Activated CD4-positive, CD25-positive, alpha-beta regulatory T cell treated with anti-CD3 and anti-CD28 coated beads, Interleukin-2, amount 50 U/mL, for 16 hours (primary cell): ENCODE measurements at regions not wholly inside any gene's neighbourhood (a gene's known extent, or its start where the extent isn't known, plus 50 kb on each side); places are given as distances from the start of the nearest gene placed in this dataset.

Experiments
- DNase-seq: peaks from one replicate; pipeline ENCODE4 v3.0.0-alpha.2; 2020; ENCODE audit warnings: low read depth, low spot score

GRCh38 chr16:72511171-72511570 is 339.2 kb upstream of the PMFBP1 start:
- DNase-seq = no peak

DNA sequence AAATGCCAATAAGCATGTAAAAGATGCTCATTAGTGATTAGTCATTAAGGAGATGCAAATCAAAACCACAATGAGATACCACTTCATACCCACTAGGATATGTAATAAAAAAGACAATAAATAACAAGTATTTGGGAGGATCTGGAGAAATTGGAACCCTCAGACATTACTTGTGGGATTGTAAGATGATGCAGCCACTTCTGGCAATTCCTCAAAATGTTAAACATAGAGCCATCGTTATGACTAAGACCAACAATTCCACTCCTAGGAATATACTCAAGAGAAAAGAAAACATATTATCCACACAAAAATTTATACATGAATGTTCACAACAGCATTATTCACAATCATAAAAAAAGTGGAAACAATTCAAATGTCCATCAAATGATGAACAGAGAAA is 336.2 kb upstream of the PMFBP1 start:
- DNase-seq = no peak

- no peak for DNase-seq
These were observed 330.6 kb upstream of the PMFBP1 start for GRCh38 chr16:72502594-72503005.

DNA sequence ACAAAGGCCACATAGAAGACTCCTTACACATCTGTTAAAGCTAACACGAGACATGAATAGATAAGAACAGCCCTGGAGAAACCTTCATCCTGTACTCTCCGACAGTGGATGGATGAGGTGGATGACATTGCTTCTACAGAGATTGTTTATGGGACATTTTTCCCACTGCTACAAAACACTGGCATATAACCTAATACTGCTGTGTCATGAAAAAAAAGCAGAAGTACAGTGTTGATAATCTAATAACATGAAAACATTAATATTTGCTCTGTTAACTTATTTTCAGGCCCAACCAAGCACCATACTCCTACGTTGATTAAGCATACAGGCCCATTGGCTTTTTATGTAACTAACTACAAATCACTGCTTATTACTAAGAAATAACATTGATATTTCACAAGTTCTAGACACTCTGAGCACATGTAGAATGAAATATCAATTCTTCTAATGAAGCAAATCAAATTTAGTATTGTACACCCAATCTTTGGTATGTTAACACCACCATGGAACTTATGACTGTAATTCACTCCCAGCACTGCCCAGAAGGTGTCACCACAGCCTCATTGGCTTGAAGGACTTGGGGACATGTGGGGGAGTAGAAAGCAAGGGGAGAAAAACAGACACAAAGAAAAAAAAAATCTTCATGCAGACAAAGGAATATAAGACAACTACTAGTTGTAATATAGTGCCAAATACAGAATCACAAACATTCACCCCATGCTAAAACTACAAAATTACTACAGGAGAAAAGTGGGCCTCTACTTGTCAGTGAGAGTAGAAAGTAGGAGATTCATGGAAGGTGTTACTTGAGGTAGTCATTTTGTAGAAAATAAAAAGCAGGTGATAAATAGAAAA is 330.0 kb upstream of the PMFBP1 start:
- no peak for DNase-seq

DNA sequence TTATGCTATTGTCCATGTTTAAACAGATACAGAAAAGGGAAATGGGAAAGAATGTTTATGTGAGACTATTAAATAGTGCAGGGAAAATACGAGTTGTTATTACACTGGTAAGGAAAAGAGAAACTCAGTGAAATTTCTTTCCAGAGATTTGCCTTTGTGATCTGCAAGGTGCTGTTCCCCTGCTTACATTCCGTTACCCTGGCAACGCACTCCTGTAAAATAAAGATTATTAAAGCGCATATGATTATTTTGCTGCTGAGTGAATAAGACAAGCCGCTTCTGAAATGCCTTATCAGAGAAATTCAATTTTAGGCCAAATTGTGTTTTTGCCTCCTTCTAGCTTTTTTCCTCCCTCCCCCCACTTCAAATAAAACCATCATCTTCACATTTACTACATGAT is 328.6 kb upstream of the PMFBP1 start:
- DNase-seq = no peak

DNA sequence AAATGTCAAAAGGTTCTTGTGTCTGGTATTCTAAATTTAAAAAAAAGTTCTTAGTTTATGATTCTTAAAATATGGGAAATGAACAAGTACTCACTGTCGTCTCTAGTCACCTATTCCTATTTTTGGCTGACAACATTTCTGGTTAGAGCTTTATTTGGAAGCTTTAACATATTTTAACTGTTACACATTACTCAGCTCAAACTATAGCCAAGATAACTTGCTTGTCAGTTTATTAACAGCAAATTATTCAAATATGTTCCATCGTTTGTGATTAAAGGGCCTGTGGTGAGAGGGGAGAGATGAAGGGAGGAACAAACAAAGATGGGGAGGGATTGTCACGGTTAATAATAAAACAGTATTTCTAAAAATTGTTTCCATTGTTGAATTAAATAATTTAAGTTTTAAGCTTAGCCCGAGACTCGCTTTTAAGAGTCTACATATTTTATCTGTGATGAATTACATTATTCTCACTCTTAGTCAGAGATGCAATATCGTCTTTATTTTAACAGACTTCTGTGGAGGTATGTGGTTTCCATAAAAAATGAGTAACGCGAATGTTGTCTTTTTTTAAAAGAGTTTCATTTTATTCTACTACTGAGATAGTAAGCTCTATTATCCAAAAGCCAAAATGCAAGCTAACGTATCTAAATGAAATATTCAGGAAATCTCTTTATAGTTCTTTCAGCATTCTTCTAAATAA is 321.9 kb upstream of the PMFBP1 start:
- DNase-seq = no peak

DNA sequence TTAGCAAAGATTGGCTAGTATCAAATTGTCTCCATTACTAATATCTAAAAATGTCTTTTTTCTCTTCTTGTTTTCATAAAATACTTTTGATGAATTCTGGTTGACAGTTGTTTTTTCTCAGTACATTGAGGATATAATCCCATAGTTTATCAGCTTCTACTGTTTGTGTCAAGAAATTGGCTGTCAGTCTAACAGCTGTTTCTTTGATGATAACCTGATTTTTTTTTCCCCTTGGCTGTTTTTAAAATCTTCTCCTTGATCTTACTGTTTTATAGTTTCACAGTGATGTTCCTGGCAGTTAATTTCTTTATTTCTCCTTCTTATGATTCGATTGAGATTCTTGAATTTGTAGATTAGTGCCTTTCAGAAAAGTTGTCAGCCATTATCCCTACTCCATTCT is 315.3 kb upstream of the PMFBP1 start:
- DNase-seq = no peak

DNA sequence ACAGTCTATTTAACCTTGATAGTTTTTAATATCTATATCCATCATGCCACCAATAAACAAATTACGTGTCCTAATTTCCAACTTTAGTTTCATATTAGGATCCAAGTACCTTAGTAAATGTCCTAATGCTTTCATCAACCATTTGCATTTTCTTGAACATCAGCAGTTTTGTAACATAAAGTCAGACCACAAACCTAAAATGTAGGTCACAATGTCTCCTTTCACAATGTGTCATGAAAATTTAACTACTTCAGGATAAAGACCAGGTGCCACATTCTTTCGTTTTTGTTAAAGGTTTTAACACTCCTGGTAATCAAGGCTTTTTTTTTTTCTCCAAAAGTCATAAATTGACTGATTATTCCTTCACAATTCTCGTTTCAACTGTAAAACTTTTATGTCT is 310.7 kb upstream of the PMFBP1 start:
- no peak for DNase-seq

- no peak for DNase-seq
These were observed 309.5 kb upstream of the PMFBP1 start for GRCh38 chr16:72481419-72481818.

DNA sequence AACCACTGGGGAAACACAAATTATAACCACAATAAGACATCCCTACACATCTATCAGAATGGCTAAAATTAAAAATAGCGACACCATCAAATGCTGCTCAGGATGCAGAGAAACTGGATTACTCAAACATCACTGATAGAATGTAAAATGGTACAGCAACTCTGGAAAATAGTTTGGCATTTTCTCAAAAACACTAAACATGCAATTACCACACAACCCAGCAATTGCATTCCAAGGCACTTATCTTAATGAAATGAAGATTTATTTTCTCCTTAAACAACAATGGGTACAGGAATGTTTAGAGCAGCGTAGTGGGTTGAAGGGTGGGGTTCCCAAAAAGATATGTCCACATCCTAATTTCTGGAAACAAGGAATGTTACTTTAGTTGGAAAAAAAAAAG is 309.0 kb upstream of the PMFBP1 start:
- no peak for DNase-seq

DNA sequence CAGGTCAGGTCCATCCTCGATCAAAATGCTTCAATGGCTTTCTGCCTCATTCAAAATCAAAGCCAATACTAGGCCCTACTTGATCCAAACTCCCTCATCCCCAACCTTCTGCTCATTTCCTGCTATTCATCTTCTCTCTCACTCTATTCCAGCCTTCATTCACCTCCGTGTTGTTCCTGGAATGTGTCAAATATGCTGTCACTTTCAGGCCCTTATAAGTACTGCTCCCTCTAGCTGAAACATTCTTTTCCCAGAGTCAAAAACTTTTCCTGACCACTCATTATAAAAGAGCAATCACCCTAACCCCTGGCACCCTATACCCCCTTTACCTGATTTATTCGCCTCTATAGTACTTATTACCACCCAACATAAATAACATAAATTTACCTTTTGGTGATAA is 303.7 kb upstream of the PMFBP1 start:
- DNase-seq = no peak

DNA sequence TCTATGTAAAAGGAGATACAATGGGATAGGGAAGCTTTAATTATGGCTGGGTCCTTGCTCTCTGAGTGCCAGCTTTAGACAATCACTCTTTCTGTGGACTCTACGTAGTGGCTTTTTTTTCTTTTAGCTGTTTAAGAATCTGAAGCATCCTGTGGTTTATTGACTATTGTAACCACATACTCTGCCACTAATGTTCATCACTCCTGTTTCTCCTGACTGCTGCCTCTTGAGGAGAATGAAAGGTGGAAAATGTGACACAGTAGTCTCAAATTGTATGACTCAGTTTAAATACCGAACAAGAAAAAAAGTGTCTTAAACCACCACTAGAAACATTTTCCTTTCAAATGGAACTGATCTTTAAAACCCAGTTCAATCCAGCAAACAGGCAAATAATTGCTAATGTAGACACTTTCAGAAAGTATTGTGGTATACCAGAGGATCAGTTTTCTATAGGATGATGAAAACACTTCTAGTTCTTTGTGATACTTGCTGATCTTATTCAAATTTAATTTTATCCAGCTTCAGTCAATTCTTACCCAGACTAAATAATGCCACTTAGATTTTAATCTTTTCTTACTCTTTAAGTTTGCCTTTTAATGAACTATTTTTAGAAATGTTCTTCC is 302.7 kb upstream of the PMFBP1 start:
- DNase-seq = no peak

DNA sequence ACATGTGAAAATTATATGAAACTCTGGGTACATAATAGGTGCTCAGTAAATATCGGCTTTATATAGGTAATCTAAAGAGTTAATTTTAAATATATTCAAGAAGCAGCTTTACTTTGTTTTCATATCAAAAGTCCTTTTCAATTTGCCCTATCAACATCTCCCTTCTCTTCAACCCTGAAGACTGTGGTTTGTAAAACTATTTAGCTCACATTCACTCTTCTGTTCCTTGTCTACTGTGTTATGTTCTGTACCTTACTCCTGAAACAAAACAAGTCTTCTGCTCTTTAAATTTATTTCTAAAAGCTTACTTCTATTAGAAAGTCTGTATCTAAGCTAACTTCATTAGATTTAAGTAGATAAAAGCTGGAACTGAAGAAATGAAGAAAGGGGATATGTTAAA is 301.7 kb upstream of the PMFBP1 start:
- no peak for DNase-seq

- no peak for DNase-seq
These were observed 299.5 kb upstream of the PMFBP1 start for GRCh38 chr16:72471317-72471924.

DNA sequence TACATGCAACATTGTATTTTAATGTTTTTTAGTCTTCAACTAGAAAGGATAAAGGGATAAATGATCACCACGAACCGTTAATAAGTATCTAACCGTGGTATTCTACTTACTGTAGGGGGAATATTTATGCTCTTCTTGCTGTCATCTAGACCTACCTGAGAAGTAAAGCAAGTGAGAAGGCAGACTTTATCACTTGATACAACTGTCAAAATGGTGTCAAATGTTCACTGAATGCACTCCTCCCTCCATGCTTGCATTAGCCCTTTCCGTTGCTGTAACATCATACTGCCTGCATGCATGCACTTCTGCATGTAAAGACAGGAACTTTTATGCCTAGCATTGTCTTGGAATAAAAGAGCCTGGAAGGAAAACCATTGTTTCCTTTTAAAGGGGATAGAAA is 298.6 kb upstream of the PMFBP1 start:
- no peak for DNase-seq

- DNase-seq = no peak
These were observed 298.0 kb upstream of the PMFBP1 start for GRCh38 chr16:72469932-72470331.

GRCh38 chr16:72468582-72468981 is 296.6 kb upstream of the PMFBP1 start:
- no peak for DNase-seq

- DNase-seq = no peak
These were observed 295.3 kb upstream of the PMFBP1 start for GRCh38 chr16:72467157-72467759.

DNA sequence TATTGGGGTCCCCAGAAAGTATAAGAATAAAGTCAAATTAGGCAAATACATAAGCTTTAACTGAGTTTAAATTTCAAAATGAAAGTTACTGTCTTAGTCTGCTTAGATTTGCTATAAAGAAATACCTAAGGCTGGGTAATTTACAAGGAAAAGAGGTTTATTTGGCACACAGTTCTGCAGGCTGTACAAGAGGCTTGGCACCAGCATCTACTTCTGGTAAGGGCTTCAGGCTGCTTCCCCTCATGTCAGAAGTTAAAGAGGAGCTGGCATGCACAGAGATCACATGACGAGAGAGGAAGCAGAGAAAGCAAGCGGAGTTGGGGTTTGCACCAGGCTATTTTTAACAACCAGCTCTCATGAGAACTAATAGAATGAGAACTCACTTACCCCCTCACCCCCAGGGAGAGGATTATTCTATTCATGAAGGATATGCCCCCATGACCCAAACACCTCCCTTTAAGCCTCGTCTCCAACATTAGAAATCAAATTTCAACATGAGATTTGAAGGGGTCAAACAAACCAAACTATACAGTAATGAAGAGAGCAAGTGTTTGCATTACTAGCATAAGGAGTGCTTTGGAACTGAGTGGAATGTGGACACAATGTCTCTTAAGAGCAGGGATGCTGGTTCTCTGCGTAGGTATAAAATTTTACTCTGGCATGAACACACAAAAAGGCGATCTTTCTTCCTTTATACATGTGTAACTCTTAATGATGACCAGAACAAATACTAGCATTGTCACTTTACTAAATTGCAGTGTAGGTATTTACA is 292.8 kb upstream of the PMFBP1 start:
- no peak for DNase-seq

- no peak for DNase-seq
These were observed 292.1 kb upstream of the PMFBP1 start for GRCh38 chr16:72464052-72464451.

- DNase-seq = no peak
These were observed 286.1 kb upstream of the PMFBP1 start for GRCh38 chr16:72458035-72458434.
